ENCODE measurements at regions not wholly inside any gene's neighbourhood (a gene's known extent, or its start where the extent isn't known, plus 50 kb on each side); places are given as distances from the start of the nearest gene placed in this dataset.

GRCh38 chr5:99349787-99350186, 421.0 kb upstream of the CHD1 start:
- TF ChIP-seq PREB (CRISPR knock-in tag; IDR thresholded peaks at IDR 0.05; ENCODE audit: borderline replicate concordance): no peak
- no peak for TF ChIP-seq USF2 (CRISPR knock-in tag; IDR thresholded peaks at IDR 0.05)
- TF ChIP-seq CTCF (IDR thresholded peaks at IDR 0.05): no peak
- no peak for TF ChIP-seq E2F5 (CRISPR knock-in tag; IDR thresholded peaks at IDR 0.05)
- TF ChIP-seq ARID4B (CRISPR knock-in tag; IDR thresholded peaks at IDR 0.05; ENCODE audit: borderline replicate concordance): no peak
- no peak for TF ChIP-seq GABPB1 (CRISPR knock-in tag; IDR thresholded peaks at IDR 0.05)
- no peak for TF ChIP-seq ATF3 (CRISPR knock-in tag; conservative IDR thresholded peaks at IDR 0.05)
- TF ChIP-seq SP1 (CRISPR knock-in tag; conservative IDR thresholded peaks at IDR 0.05): no peak
- TF ChIP-seq ZNF317 (CRISPR knock-in tag; IDR thresholded peaks at IDR 0.05; ENCODE audit: borderline replicate concordance, low read depth): no peak
- TF ChIP-seq TCF7 (CRISPR knock-in tag; IDR thresholded peaks at IDR 0.05; ENCODE audit: low read depth): no peak
- TF ChIP-seq STAT6 (CRISPR knock-in tag; conservative IDR thresholded peaks at IDR 0.05; ENCODE audit: low read depth): no peak
- TF ChIP-seq E2F4 (CRISPR knock-in tag; IDR thresholded peaks at IDR 0.05; ENCODE audit: borderline replicate concordance, low read depth): no peak
- TF ChIP-seq ELF4 (CRISPR knock-in tag; IDR thresholded peaks at IDR 0.05; ENCODE audit: low read depth): no peak

Measured in WTC11 (cell line).